Activated CD4-positive, alpha-beta T cell treated with anti-CD3 and anti-CD28 coated beads, Interleukin-2, Interleukin-4, amounts not matched to agents 100 ng/mL and 50 ng/mL, durations not matched to agents 16 hours and 8 hours (primary cell): ENCODE measurements at regions not wholly inside any gene's neighbourhood (a gene's known extent, or its start where the extent isn't known, plus 50 kb on each side); places are given as distances from the start of the nearest gene placed in this dataset.

Source experiments
- DNase-seq: peaks from one replicate; pipeline ENCODE4 v3.0.0-alpha.2; 2020; ENCODE audit warnings: low spot score

DNA sequence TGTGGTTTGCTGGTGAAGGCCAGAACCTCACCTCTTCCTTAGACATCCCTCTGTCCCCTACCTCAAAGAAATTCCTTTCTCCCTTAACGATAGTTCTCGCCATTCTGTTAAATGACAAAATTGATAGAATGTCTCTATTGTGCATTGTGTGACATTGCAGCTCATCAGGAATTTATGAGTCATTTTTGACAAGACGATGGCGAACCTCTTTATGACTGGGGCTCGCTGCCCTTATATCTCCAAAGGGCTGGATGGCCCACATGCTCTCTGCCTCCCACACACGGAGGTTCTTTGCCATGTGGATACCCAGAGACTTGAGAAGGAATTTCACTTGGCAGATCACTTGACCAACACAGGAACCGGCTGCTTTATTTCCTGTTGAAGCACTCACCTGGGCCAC lies 66.8 kb upstream of the RPS6KA2 start:
- DNase-seq = no peak

DNA sequence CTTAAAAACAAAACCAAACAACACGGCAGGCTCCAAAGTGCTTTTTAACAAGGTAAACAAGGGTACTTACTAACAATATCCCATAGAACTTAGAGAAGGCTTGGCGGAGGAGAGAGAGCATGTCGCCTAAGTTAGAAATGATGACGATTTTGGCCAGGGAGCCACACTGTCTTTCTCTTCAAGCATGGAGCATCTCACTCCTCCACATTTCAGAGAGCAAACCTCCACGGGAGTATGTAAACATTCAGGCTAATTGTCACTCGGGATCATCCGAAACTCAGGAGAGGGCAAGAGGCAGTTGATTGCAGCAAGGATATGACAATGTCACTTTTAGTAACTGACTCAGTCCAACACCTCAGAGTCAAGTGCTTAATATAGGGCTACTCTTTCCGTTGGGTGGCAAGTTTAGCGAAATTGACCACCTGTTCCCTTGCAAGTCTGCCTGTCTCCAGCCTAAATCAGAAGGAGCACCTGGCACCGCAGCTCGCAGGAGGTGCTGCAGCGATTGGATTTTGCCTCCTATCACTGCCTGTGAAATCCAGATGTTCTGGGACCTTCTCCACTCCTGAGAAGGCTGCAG lies 65.8 kb upstream of the RPS6KA2 start:
- DNase-seq = no peak

DNA sequence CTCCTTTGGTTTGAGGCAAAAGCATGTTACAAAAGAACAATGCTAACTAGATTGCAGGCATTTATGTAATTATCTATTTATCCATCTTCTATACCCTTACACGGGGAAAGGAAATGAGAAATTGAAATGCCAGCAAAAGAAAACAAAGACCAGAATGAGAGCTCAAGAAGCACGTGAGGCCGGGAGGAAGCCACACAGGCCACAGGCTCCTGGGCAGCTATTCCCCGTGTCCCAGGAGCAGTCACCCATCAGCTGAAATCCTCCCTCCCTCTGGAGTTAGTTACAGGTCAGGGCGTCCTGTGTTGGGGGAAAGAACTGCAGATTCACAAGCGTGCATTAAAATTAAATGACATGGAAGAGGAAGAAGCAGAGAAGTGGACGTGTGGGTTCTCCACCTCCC lies 64.7 kb upstream of the RPS6KA2 start:
- DNase-seq = no peak

DNA sequence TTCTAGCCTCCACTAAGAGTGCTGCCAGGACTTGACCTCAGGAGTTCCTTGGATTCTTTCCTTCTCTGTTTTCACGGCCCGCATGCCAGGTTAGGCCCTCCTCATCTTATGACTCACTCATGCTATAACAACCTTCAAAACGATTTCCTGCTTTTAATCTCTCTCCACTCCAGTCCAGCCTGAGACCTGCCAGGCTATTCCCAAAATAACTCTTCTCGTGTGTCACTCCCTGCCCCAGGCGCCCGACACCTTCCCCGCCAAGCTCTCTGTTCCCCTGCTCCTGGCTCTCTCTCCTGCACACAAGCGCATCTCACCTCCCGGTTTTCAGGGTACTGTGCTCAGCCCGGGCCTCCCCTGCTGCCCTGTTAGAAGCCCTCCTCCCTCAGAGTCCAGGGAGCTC lies 64.1 kb upstream of the RPS6KA2 start:
- no peak for DNase-seq

DNA sequence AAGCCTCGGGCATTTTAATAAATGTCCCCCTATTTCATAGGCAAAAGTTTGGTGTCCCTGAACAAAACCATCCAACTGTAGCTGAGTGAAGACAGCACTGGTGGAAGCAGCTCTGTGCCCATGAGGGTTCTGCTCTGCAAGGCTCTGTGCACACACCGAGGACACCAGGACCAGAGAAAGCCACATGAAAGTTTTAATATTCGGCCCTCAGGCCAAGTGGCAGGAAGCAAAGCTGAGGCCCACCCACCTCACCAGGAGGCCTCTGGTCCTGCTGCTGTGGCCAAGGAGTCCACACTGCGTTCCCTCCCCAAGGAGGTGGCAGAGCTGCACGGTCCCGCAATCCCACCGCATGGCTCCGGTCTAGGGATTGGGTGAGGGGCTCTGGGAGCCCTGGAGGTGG lies 62.6 kb upstream of the RPS6KA2 start:
- no peak for DNase-seq

DNA sequence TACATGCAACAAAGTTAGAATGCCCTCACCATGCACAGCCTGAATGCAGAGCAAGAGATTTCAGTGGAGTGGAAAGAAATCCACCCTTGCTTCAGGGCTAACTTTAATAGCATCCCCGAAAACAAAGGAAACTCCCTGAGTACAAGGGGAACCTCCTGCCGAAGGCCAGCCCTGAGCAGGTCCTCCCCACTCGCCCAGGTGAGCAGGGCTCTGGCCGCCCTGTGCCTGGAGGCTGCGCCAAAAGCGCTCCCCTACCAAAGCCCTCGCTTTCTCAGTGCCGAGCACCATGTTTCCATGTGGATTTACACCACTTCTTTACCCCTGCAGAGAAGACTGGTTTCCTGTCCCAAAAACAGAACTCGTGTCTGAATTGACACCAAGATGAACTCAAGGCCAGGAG lies 61.9 kb upstream of the RPS6KA2 start:
- no peak for DNase-seq

DNA sequence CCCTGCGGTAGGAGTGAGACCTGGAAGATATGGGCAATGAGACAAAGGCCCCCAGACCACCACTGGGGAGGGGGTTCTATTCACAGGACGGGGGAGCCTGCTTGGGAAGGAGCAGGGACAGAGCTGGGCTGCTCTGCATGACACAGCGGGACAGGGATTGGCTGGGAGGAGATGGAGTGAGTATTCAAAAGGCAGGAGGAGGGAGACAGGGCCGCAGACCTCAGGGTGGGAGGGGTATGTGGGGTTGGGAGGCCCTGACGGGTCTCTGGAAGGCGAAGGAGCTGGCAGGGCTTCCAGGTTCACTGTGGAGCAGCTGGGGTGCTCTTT lies 60.8 kb upstream of the RPS6KA2 start:
- no peak for DNase-seq

DNA sequence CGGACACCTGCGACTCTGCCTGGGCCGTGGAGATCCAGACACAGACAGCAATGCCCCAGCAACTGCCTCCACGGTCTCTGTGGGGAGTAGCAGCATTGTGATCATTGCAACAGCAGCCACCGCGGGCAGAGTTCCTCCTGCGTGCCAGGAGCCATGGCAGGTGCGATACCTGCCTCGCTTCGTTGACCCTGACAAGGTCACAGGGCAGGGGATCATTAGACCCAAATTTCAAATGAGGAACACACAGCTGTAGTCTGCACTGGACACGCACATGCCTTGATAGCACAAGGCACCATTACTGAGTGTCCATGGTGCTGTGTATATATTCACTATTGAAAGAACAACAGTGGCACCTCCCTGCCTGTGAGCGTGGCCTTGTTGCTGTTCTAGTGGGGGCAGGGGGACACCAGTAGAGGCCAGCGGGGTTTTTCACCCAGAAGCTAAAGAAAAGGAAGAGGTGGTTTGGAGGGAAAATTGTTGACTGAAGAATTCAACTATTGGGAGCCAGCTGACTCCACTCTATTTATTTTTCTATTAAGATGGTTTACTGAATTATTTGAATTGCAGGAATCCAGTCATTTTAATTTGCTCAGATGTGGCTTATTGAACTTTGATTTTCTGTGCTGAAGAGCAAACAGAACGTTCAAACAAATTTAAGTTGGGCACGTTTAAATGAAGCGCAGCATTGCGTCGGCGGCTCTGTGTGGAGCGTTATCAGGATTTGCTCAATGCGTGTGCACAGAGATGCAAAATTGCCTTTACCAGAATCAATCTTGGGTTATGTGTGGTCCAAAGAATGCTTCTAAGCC lies 60.2 kb upstream of the RPS6KA2 start:
- DNase-seq = no peak

DNA sequence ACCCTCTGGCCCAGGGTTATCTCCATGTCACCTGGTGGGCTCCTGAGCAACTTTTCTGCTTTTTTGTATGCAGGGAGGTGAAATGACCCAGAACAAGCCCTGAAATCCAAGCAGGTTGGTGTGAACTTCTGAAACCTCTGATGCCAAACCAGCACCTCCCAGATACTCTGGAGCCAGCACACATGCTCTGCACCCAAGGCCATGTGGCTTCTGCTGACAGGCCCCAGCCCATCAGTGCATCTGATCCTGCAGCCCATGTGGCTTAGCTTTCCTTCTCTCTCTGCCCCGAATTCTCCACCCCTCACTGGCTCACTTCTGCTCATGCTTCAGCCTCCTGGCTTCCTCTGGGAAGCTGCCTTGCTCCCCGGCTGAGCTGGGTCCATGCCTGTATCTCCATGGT lies 59.3 kb upstream of the RPS6KA2 start:
- no peak for DNase-seq

DNA sequence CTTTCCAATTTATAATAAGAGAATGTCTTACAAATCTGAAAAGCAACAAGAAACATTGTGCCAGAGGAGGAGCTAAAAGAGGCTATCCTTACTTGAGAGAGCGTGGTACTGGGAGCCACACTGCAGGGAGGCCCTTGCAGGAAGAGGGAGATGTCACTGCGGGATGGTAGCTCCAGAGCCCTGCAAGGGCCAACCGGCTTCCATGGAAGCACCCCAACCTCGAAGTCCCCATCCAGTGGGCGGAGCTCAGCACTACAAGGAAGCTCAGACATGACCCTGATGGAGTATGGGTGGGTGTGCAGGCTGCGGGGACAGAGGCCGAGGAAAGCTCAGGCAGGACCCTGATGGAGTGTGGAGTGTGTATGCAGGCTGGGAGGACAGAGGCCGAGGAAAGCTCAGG lies 57.8 kb upstream of the RPS6KA2 start:
- no peak for DNase-seq

DNA sequence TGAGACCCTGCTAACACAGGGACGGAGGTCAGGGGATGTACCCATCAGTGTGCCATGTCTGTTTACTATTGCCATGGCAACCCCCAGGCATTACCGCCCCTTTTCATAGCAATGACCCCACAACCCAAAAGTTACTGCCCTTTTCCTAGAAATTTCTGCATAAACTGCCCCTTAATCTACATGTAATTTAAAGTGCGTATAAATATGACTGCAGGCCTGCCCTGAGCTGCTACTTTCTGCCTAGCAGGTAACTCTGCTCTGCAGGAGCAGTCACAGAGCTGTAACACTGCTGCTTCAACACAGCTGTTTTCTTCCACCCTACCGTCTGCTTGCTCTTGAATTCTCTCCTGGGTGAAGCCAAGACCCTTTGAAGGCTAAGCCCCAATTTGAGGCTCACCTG lies 57.1 kb upstream of the RPS6KA2 start:
- no peak for DNase-seq

DNA sequence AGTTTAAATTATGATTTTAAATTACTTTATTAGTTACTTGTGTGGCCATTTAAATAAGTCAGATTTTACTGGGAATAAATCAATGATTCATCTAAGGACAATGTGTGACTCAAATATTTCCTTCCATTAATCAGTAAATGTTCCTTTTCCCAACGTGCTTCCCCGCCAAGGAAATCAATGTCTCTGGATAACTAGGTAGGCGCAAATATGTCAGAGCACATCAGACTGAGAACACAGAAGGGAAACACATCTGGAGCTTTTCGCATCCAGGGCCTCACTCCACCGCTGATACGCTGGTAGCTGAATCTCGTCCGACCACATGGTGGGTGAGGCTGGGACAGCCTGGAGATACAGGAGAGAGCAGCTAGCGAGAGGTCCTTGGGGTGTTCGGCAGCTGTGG lies 56.4 kb upstream of the RPS6KA2 start:
- no peak for DNase-seq

DNA sequence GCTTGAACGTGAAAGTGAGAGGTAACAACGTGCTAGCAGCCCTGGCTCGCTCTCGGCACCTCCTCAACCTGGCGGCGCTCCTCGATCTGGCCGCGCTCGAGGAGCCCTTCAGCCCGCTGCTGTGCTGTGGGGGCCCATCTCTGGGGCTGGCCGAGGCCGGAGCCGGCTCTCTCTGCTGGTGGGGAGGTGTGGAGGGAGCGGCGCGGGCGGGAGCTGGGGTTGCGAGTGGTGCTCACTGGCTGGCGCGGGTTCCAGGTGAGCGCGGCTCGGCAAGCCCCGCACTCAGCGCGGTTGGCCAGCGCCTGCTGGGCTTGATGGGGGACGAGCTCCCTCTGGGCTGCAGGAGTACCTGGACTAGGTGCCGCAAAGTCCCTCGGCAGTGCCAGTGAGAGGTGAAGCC lies 52.5 kb upstream of the RPS6KA2 start:
- no peak for DNase-seq

DNA sequence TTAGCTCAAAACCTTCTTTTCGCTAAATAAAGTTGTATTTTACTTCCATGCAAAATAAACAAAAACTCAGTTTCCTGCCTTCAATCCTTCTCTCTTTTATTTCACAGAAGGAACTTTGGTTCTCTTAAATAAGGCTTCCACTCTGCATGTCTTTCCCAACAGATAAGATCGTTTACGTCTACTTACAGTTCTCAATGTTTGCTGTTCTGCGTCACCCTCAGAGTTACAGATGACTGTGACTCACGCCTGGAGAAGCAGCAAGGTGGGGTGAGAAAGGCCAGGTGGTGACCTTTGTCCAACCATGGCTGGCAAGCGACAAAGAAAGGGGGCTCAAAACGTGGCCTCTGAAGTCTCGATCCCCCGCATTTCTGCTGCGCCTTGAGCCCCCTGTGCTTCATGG lies 51.4 kb upstream of the RPS6KA2 start:
- DNase-seq = no peak

DNA sequence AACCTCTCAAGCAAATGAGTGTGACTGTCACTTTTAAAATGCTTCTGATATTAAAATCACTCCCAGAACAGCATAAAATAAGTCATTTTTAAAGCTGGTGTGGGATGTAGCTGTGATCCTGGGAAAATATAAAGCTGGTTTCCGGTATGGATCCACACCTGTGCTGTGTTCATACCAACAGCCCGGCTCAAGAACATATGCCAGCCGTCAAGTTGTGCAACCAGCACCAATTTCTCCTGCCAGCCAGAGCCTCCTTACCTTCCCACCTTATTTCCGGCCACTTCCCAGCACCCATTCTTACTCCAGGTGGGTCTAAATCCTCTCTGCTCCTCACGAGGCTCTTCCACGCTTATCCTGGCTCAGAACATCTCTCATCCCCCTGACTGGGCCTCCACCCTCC lies 50.9 kb upstream of the RPS6KA2 start:
- no peak for DNase-seq
